Gastroesophageal sphincter (tissue), 4 donors: ENCODE measurements at regions not wholly inside any gene's neighbourhood (a gene's known extent, or its start where the extent isn't known, plus 50 kb on each side); places are given as distances from the start of the nearest gene placed in this dataset.
A peak's percentile ranks its signal among the peaks of the same experiment; 100 is the strongest.

Experiments used
- ATAC-seq: fragments of 150-250 bp; one replicate; pipeline ENCODE4 v1.9.1; 2016; ENCODE audit warnings: mild to moderate bottlenecking, moderate library complexity
- H3K27ac ChIP-seq, 4 donors: fragments of 200-600 bp; sonication (generic) in 3 of 4; 1 replicate in 3 of 4; 2 replicates in 1 of 4; pipeline ENCODE4 v1.5.1; 2016 to 2019
- H3K27me3 ChIP-seq: fragments of 200-600 bp; sonication (generic); one replicate; pipeline ENCODE4 v1.5.1; 2019
- H3K36me3 ChIP-seq, 2 donors: fragments of 200-600 bp; sonication (generic); one replicate each; pipeline ENCODE4 v1.5.1; 2019; ENCODE audit warnings: control low read depth in 1 of 2
- H3K4me1 ChIP-seq, 3 donors: fragments of 200-600 bp; sonication (generic); 1 replicate in 2 of 3; 2 replicates in 1 of 3; pipeline ENCODE4 v1.5.1; 2016 to 2019; ENCODE audit warnings: control low read depth in 2 of 3
- H3K4me3 ChIP-seq, 2 donors: fragments of 200-600 bp; sonication (generic); one replicate each; pipeline ENCODE4 v1.5.1; 2019; ENCODE audit warnings: mild to moderate bottlenecking in 1 of 2, moderate library complexity in 1 of 2
- H3K9me3 ChIP-seq, 3 donors: fragments of 200-600 bp; sonication (generic); one replicate each; pipeline ENCODE4 v1.5.1; 2017 to 2019; ENCODE audit warnings: control low read depth in 2 of 3
- CTCF ChIP-seq, 4 experiments: fragments of 200-600 bp in 2 of 4; fragments of 450-650 bp in 2 of 4; sonication (generic) in 1 of 4; IDR thresholded peaks; one replicate each; pipeline ENCODE4 v1.5.1; 2017 to 2019; ENCODE audit warnings: antibody characterized with exemption in 4 of 4, mild to moderate bottlenecking in 2 of 4, moderate library complexity in 2 of 4
- EP300 ChIP-seq: sonication (generic); formaldehyde crosslinking; IDR thresholded peaks from one replicate; pipeline ENCODE4 v1.6.1; 2017; ENCODE audit warnings: antibody characterized with exemption, mild to moderate bottlenecking
- POLR2A ChIP-seq, 2 donors: fragments of 450-650 bp; IDR thresholded peaks; one replicate each; pipeline ENCODE4 v1.6.1; 2017; ENCODE audit warnings: antibody characterized with exemption in 2 of 2, mild to moderate bottlenecking in 2 of 2, moderate library complexity in 1 of 2
- POLR2AphosphoS5 ChIP-seq: sonication (generic); formaldehyde crosslinking; IDR thresholded peaks from one replicate; pipeline ENCODE4 v1.6.1; 2017; ENCODE audit warnings: antibody characterized with exemption
- WGBS, 2 donors: methylation state at CpG; one replicate each; pipeline ENCODE4 v1.1.5; 2018; ENCODE audit warnings: low coverage in 1 of 2; 5-methylcytosine and 5-hydroxymethylcytosine counted together

GRCh38 chr7:130872341-130872740 lies 138.3 kb upstream of the KLF14 start:
- no peak for TF ChIP-seq CTCF (IDR thresholded peaks at IDR 0.05)
- no peak for ATAC-seq
- Histone ChIP-seq H3K4me3 (no peak overlapping the region), H3K27me3 (no peaks in the 10 kb centered on the region), H3K36me3 (peaks cover 0 to 83% of the 10 kb centered on the region in 2 donors), H3K4me1 (peaks cover 7 to 27% (median 10%) of the 10 kb centered on the region in 3 donors), H3K27ac (no peak overlapping the region), H3K9me3 (no peaks in the 10 kb centered on the region)
- WGBS, 2 donors, result 79 to 96% methylated on average over 3 to 6 of the region's 6 CpGs

GRCh38 chr7:130872756-130873448 lies 138.9 kb upstream of the KLF14 start:
- 72 to 89% methylated on average over 6 to 8 of the region's 8 CpGs for WGBS, 2 donors
- peaks cover 0 to 83% of the 10 kb centered on the region in 2 donors for H3K36me3 ChIP-seq

GRCh38 chr7:130874071-130874915 lies 140.3 kb upstream of the KLF14 start:
- no peak for ATAC-seq
- Histone ChIP-seq H3K9me3 (no peaks in the 10 kb centered on the region), H3K4me1 (peaks cover 7 to 32% (median 10%) of the 10 kb centered on the region in 3 donors), H3K27ac (peak overlapping the region in 2 of 4 donors; percentile 33 to 51), H3K36me3 (peaks cover 0 to 83% of the 10 kb centered on the region in 2 donors), H3K4me3 (no peak overlapping the region), H3K27me3 (no peaks in the 10 kb centered on the region)
- WGBS, 2 donors, result 60 to 88% methylated on average over 1 to 6 of the region's 6 CpGs
- TF ChIP-seq POLR2AphosphoS5 (peak; percentile 8), CTCF (IDR thresholded peaks at IDR 0.05) (no peak), EP300 (no peak), POLR2A (IDR thresholded peaks at IDR 0.05) (no peak)

More at GRCh38 chr7:130872756-130873448, 138.9 kb upstream of the KLF14 start:
- Histone ChIP-seq H3K9me3 (no peaks in the 10 kb centered on the region), H3K27me3 (no peaks in the 10 kb centered on the region), H3K4me3 (no peak overlapping the region), H3K4me1 (peaks cover 7 to 27% (median 10%) of the 10 kb centered on the region in 3 donors), H3K27ac (no peak overlapping the region)
- peak; percentile 6 for TF ChIP-seq POLR2AphosphoS5
- no peak for TF ChIP-seq POLR2A (IDR thresholded peaks at IDR 0.05)
- no peak for ATAC-seq

- Histone ChIP-seq H3K9me3 (no peaks in the 10 kb centered on the region), H3K4me1 (peaks cover 7 to 35% (median 10%) of the 10 kb centered on the region in 3 donors), H3K27me3 (no peaks in the 10 kb centered on the region), H3K36me3 (peaks cover 0 to 74% of the 10 kb centered on the region in 2 donors), H3K27ac (peak overlapping the region in 3 of 4 donors; percentile 0 to 51 (median 43)), H3K4me3 (no peak overlapping the region)
- peak; percentile 39 for ATAC-seq
- peak; percentile 70 to 93 (median 78) for TF ChIP-seq CTCF (IDR thresholded peaks at IDR 0.05)
- TF ChIP-seq POLR2AphosphoS5, result no peak
- TF ChIP-seq EP300, result no peak
- TF ChIP-seq POLR2A (IDR thresholded peaks at IDR 0.05), result no peak
- 35 to 47% methylated on average over 6 of the region's 6 CpGs for WGBS, 2 donors
Observed at GRCh38 chr7:130875265-130875741, 141.3 kb upstream of the KLF14 start.

- Histone ChIP-seq H3K9me3 (no peaks in the 10 kb centered on the region), H3K4me3 (no peak overlapping the region), H3K4me1 (peaks cover 8 to 41% (median 10%) of the 10 kb centered on the region in 3 donors), H3K27me3 (no peaks in the 10 kb centered on the region), H3K36me3 (peaks cover 0 to 72% of the 10 kb centered on the region in 2 donors), H3K27ac (peak overlapping the region in 1 of 4 donors; percentile 0)
- ATAC-seq, result no peak
- no peak for TF ChIP-seq POLR2AphosphoS5
- 75 to 96% methylated on average over 5 of the region's 5 CpGs for WGBS, 2 donors
Observed at GRCh38 chr7:130875901-130876300, 141.9 kb upstream of the KLF14 start.
